ENCODE measurements at regions not wholly inside any gene's neighbourhood (a gene's known extent, or its start where the extent isn't known, plus 50 kb on each side); places are given as distances from the start of the nearest gene placed in this dataset.

DNA sequence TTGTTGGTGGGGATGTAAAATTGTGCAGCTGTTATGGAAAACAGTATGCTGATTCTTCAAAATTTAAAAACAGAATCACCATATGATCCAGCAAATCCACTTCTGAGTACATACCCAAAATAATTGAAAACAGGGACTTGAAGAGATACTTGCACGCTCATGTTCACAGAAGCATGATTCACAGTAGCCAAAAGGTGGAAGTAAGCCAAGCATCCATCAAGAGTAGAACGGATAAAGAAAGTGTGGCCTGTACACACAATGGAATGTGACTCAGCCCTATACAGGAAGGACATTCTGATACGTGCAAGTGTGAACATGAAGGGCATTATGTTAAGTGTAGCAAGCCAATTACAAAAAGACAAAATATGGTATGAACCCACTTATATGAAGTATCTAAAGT lies 696.7 kb upstream of the CELF2 start:
- WGBS, 2 donors: 24 to 46% methylated on average over 3 of the region's 3 CpGs
- Histone ChIP-seq H3K27me3 (ENCODE audit: control insufficient read depth in 1 of 2, insufficient read depth in 2 of 2, low read length in 2 of 2) (no peaks in the 10 kb centered on the region), H3K9me3 (ENCODE audit: control insufficient read depth in 2 of 2, insufficient read depth in 1 of 2, low read depth in 1 of 2, low read length in 1 of 2) (no peaks in the 10 kb centered on the region), H3K27ac (ENCODE audit: low read depth in 2 of 2, low read length in 1 of 2) (no peak overlapping the region), H3K36me3 (ENCODE audit: control insufficient read depth in 2 of 2, insufficient read depth in 2 of 2, low read length in 1 of 2) (no peaks in the 10 kb centered on the region), H3K4me3 (ENCODE audit: low read depth in 1 of 2, low read length in 2 of 2) (no peak overlapping the region), H3K4me1 (ENCODE audit: control insufficient read depth in 2 of 2, insufficient read depth in 2 of 2, low read length in 1 of 2) (no peaks in the 10 kb centered on the region)

DNA sequence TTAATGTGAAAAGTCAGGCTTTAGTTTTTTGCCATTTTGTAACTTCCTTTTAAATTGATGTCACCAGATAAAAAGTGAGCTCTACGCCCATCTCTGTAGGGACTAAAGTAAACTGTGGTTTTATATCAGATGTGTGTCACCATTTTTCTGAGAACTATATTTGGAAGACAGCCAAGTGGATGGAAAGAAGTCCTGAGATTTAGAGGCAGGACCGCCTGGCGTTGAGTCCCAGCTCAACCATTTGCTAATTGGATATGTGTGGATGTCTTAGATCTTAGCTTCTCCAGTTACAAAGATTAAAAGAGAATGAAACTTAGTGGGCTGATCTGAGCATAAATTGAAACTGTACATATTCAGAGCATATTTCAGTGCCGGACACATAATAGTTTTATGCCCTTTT lies 691.6 kb upstream of the CELF2 start:
- 74 to 80% methylated on average over 4 of the region's 4 CpGs for WGBS, 2 donors

DNA sequence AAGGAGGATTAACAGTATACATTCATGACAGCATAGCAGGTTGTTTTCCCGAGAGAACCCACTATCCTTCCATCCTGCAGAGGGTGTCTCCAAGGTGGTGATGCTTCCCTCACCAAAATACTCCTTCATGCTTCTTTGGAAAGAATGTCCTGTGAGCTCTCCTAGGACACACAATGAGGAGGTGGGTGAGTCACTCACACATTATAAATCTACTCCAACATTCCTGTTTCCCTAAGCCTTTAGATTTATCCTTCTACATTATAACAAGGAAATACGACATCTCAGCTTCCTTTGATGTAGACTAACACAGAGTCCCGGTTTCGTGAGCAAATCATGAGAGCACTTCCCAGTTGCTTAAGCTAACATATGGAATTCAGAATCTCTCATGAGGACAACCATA lies 689.7 kb upstream of the CELF2 start:
- Histone ChIP-seq H3K27ac (ENCODE audit: low read depth in 2 of 2, low read length in 1 of 2) (no peak overlapping the region), H3K36me3 (ENCODE audit: control insufficient read depth in 2 of 2, insufficient read depth in 2 of 2, low read length in 1 of 2) (no peaks in the 10 kb centered on the region), H3K4me3 (ENCODE audit: low read depth in 1 of 2, low read length in 2 of 2) (no peak overlapping the region), H3K27me3 (ENCODE audit: control insufficient read depth in 1 of 2, insufficient read depth in 2 of 2, low read length in 2 of 2) (no peaks in the 10 kb centered on the region), H3K9me3 (ENCODE audit: control insufficient read depth in 2 of 2, insufficient read depth in 1 of 2, low read depth in 1 of 2, low read length in 1 of 2) (no peaks in the 10 kb centered on the region), H3K4me1 (ENCODE audit: control insufficient read depth in 2 of 2, insufficient read depth in 2 of 2, low read length in 1 of 2) (no peaks in the 10 kb centered on the region)
- 83 to 85% methylated on average over 4 of the region's 4 CpGs for WGBS, 2 donors

More for the DNA sequence above, 691.6 kb upstream of the CELF2 start:
- Histone ChIP-seq H3K9me3 (ENCODE audit: control insufficient read depth in 2 of 2, insufficient read depth in 1 of 2, low read depth in 1 of 2, low read length in 1 of 2) (no peaks in the 10 kb centered on the region), H3K27ac (ENCODE audit: low read depth in 2 of 2, low read length in 1 of 2) (no peak overlapping the region), H3K4me1 (ENCODE audit: control insufficient read depth in 2 of 2, insufficient read depth in 2 of 2, low read length in 1 of 2) (no peaks in the 10 kb centered on the region), H3K4me3 (ENCODE audit: low read depth in 1 of 2, low read length in 2 of 2) (no peak overlapping the region), H3K36me3 (ENCODE audit: control insufficient read depth in 2 of 2, insufficient read depth in 2 of 2, low read length in 1 of 2) (no peaks in the 10 kb centered on the region), H3K27me3 (ENCODE audit: control insufficient read depth in 1 of 2, insufficient read depth in 2 of 2, low read length in 2 of 2) (no peaks in the 10 kb centered on the region)

DNA sequence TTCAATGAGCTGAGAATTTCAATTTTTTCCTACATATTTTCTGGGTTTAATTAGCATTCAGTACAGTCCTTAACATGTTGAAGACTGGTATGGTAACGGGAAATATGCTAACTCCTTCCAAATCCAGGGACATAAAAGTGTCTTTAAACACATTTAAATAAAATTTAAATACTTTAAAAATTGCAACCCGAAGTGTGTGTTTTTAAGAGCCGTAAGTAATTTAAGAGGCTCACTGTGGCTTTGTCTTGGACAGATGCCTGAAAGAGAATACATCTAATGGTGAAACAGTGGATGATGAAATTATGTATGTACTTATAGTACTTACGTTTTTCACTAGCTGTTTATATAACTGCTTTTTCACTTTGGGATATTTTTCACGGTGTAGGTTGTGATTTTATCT lies 687.3 kb upstream of the CELF2 start:
- Histone ChIP-seq H3K27ac (ENCODE audit: low read depth in 2 of 2, low read length in 1 of 2) (no peak overlapping the region), H3K4me3 (ENCODE audit: low read depth in 1 of 2, low read length in 2 of 2) (no peak overlapping the region), H3K36me3 (ENCODE audit: control insufficient read depth in 2 of 2, insufficient read depth in 2 of 2, low read length in 1 of 2) (no peaks in the 10 kb centered on the region), H3K4me1 (ENCODE audit: control insufficient read depth in 2 of 2, insufficient read depth in 2 of 2, low read length in 1 of 2) (no peaks in the 10 kb centered on the region), H3K9me3 (ENCODE audit: control insufficient read depth in 2 of 2, insufficient read depth in 1 of 2, low read depth in 1 of 2, low read length in 1 of 2) (no peaks in the 10 kb centered on the region), H3K27me3 (ENCODE audit: control insufficient read depth in 1 of 2, insufficient read depth in 2 of 2, low read length in 2 of 2) (no peaks in the 10 kb centered on the region)
- 68 to 71% methylated on average over 5 of the region's 5 CpGs for WGBS, 2 donors

DNA sequence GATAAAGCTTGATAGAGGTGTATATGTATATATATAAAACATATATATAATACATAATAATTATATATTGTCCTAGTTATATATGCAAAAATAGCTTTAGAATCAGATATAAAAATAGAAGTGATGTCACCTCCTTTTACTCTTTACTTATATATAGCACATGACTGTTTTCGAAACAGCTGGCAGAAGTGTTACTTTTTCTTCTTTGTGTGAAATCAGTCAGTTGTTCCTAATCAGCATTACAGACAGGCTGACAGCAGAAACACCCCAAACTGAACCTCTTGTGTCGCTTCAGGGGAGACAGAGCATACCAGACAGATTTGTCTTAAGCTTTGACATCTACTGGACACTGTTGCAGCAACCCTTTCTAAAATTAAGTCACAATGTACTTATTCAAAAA lies 684.9 kb upstream of the CELF2 start:
- Histone ChIP-seq H3K27ac (ENCODE audit: low read depth in 2 of 2, low read length in 1 of 2) (no peak overlapping the region), H3K9me3 (ENCODE audit: control insufficient read depth in 2 of 2, insufficient read depth in 1 of 2, low read depth in 1 of 2, low read length in 1 of 2) (no peaks in the 10 kb centered on the region), H3K4me3 (ENCODE audit: low read depth in 1 of 2, low read length in 2 of 2) (no peak overlapping the region), H3K36me3 (ENCODE audit: control insufficient read depth in 2 of 2, insufficient read depth in 2 of 2, low read length in 1 of 2) (no peaks in the 10 kb centered on the region), H3K27me3 (ENCODE audit: control insufficient read depth in 1 of 2, insufficient read depth in 2 of 2, low read length in 2 of 2) (no peaks in the 10 kb centered on the region), H3K4me1 (ENCODE audit: control insufficient read depth in 2 of 2, insufficient read depth in 2 of 2, low read length in 1 of 2) (no peaks in the 10 kb centered on the region)
- WGBS, 2 donors: 78 to 80% methylated on average over 2 of the region's 2 CpGs

DNA sequence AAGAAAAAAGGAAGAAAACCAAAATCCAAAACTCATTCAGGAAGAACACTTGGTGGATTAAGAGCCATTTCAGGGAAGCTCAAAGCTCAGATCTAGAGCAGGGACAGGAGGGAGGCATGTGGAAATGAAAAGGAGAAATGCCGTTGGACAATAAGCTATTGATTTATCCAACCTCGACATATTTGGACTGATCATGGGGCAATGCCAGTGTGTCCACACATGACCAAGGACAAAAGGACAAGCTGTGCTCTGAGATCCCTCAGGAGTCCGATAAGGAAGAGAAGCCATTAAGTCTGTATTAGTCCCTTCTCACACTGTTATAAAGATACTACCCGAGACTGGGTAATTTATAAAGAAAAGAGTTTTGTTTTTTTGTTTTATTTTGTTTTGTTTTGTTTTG lies 684.0 kb upstream of the CELF2 start:
- no peaks in the 10 kb centered on the region for H3K9me3 ChIP-seq (ENCODE audit: control insufficient read depth in 2 of 2, insufficient read depth in 1 of 2, low read depth in 1 of 2, low read length in 1 of 2)
- H3K27ac ChIP-seq (ENCODE audit: low read depth in 2 of 2, low read length in 1 of 2): no peak overlapping the region
- WGBS, 2 donors: 79 to 88% methylated on average over 4 of the region's 4 CpGs
- H3K4me3 ChIP-seq (ENCODE audit: low read depth in 1 of 2, low read length in 2 of 2): no peak overlapping the region
- H3K4me1 ChIP-seq (ENCODE audit: control insufficient read depth in 2 of 2, insufficient read depth in 2 of 2, low read length in 1 of 2): no peaks in the 10 kb centered on the region
- no peaks in the 10 kb centered on the region for H3K36me3 ChIP-seq (ENCODE audit: control insufficient read depth in 2 of 2, insufficient read depth in 2 of 2, low read length in 1 of 2)
- H3K27me3 ChIP-seq (ENCODE audit: control insufficient read depth in 1 of 2, insufficient read depth in 2 of 2, low read length in 2 of 2): no peaks in the 10 kb centered on the region

DNA sequence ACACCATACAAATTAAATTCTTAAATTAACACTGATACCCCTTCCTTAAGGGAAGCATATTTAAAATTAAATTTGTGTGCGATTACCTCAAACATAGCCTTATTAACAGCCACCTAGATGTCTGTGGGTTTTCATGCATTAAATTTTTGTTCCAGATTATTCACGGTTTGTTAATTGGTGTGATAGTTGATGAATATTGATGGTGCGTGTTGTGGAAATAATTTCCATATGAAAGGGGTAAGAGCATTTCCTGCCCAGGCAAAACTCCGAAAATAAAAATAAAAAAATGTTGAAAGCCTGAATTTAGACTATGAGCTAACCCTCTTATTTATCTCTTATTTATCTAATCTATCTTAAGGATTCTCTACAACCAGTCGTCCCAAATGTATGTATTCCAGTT lies 679.3 kb upstream of the CELF2 start:
- Histone ChIP-seq H3K27me3 (ENCODE audit: control insufficient read depth in 1 of 2, insufficient read depth in 2 of 2, low read length in 2 of 2) (no peaks in the 10 kb centered on the region), H3K9me3 (ENCODE audit: control insufficient read depth in 2 of 2, insufficient read depth in 1 of 2, low read depth in 1 of 2, low read length in 1 of 2) (no peaks in the 10 kb centered on the region), H3K4me3 (ENCODE audit: low read depth in 1 of 2, low read length in 2 of 2) (no peak overlapping the region), H3K36me3 (ENCODE audit: control insufficient read depth in 2 of 2, insufficient read depth in 2 of 2, low read length in 1 of 2) (no peaks in the 10 kb centered on the region), H3K4me1 (ENCODE audit: control insufficient read depth in 2 of 2, insufficient read depth in 2 of 2, low read length in 1 of 2) (no peaks in the 10 kb centered on the region), H3K27ac (ENCODE audit: low read depth in 2 of 2, low read length in 1 of 2) (no peak overlapping the region)
- WGBS, 2 donors: 87 to 89% methylated on average over 5 of the region's 5 CpGs

DNA sequence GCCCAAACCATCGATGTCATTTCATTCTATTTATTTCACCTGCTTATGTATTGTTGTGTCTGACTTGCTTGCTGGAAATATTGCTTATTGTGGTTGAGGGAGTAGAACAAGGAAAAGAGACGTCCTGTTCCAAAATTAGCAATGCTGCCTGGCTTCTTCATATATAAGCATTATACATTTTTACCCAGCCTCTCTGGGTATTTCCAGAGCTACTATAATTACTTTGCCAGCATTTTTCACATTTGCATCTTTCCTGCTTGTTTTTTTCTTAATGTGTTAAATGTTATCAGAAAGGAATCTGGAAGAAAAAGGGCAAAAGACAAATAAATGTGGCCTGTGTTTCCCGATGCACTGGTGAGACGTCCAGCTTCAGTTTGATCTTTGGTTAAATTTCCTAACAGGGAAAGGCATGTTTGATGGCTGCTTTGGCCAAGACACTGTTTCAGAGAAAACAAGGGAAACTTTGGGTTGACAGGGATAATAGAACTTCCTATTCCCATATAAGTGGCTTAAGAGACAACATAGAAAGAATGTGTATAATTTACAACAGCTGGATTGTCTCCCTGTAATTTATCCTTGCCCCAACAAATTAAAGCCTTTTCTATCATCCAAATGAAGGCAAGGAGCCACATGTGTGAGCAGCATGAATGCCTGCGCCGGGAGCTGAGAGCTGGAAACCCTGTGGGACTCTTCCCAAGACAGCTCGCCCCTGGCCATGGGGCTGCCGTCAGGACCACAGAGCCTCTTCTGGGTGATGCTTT lies 671.1 kb upstream of the CELF2 start:
- 63 to 65% methylated on average over 8 of the region's 8 CpGs for WGBS, 2 donors
- Histone ChIP-seq H3K9me3 (ENCODE audit: control insufficient read depth in 2 of 2, insufficient read depth in 1 of 2, low read depth in 1 of 2, low read length in 1 of 2) (peaks cover 0 to 2% of the 10 kb centered on the region in 2 donors), H3K4me3 (ENCODE audit: low read depth in 1 of 2, low read length in 2 of 2) (no peak overlapping the region), H3K36me3 (ENCODE audit: control insufficient read depth in 2 of 2, insufficient read depth in 2 of 2, low read length in 1 of 2) (no peaks in the 10 kb centered on the region), H3K4me1 (ENCODE audit: control insufficient read depth in 2 of 2, insufficient read depth in 2 of 2, low read length in 1 of 2) (no peaks in the 10 kb centered on the region), H3K27me3 (ENCODE audit: control insufficient read depth in 1 of 2, insufficient read depth in 2 of 2, low read length in 2 of 2) (no peaks in the 10 kb centered on the region), H3K27ac (ENCODE audit: low read depth in 2 of 2, low read length in 1 of 2) (no peak overlapping the region)

DNA sequence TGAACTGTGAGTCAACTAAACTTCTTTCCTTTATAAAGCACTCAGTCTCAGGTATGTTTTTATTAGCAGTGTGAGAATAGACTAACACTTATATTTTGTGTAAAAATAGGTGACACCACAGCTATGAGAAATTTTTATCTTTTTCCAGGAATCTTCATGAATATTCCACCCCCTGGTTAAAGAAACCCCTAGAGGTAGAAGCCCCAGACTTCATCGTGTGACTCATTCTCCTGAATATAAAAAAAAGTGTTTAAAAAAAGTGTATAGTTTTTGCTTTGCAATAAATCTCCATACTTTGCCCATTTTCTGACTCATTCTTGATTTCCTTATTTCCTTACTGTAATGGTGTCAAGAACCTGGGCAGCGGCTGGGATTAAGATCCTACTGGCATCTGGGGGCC lies 667.6 kb upstream of the CELF2 start:
- Histone ChIP-seq H3K27me3 (ENCODE audit: control insufficient read depth in 1 of 2, insufficient read depth in 2 of 2, low read length in 2 of 2) (no peaks in the 10 kb centered on the region), H3K4me3 (ENCODE audit: low read depth in 1 of 2, low read length in 2 of 2) (no peak overlapping the region), H3K9me3 (ENCODE audit: control insufficient read depth in 2 of 2, insufficient read depth in 1 of 2, low read depth in 1 of 2, low read length in 1 of 2) (peaks cover 0 to 2% of the 10 kb centered on the region in 2 donors), H3K36me3 (ENCODE audit: control insufficient read depth in 2 of 2, insufficient read depth in 2 of 2, low read length in 1 of 2) (no peaks in the 10 kb centered on the region), H3K27ac (ENCODE audit: low read depth in 2 of 2, low read length in 1 of 2) (no peak overlapping the region), H3K4me1 (ENCODE audit: control insufficient read depth in 2 of 2, insufficient read depth in 2 of 2, low read length in 1 of 2) (no peaks in the 10 kb centered on the region)
- 67 to 69% methylated on average over 2 of the region's 2 CpGs for WGBS, 2 donors

DNA sequence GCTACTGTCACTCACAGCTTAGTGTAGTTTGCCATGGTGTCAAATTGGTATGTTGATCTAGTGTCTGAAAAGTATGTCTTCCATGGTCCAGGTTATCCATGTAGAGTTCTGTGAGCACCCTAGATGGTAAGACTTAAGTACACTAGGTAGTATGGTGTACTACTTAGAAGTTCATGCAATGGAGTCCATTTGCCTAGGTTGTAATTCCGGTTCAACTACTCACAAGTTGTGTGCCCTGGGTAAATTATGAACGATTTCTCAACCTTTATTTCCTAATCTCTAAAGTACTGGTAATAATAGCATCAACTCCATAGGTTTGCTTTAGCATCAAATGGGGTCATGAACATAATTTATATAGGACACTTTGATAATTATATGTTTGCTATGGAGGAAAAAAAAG lies 666.2 kb upstream of the CELF2 start:
- H3K4me3 ChIP-seq (ENCODE audit: low read depth in 1 of 2, low read length in 2 of 2): no peak overlapping the region
- H3K9me3 ChIP-seq (ENCODE audit: control insufficient read depth in 2 of 2, insufficient read depth in 1 of 2, low read depth in 1 of 2, low read length in 1 of 2): peaks cover 0 to 2% of the 10 kb centered on the region in 2 donors
- H3K36me3 ChIP-seq (ENCODE audit: control insufficient read depth in 2 of 2, insufficient read depth in 2 of 2, low read length in 1 of 2): no peaks in the 10 kb centered on the region
- H3K27me3 ChIP-seq (ENCODE audit: control insufficient read depth in 1 of 2, insufficient read depth in 2 of 2, low read length in 2 of 2): no peaks in the 10 kb centered on the region
- H3K27ac ChIP-seq (ENCODE audit: low read depth in 2 of 2, low read length in 1 of 2): no peak overlapping the region
- WGBS, 2 donors: 63% methylated on average over 2 of the region's 2 CpGs
- H3K4me1 ChIP-seq (ENCODE audit: control insufficient read depth in 2 of 2, insufficient read depth in 2 of 2, low read length in 1 of 2): no peaks in the 10 kb centered on the region

All from esophagus (tissue), 2 donors.